Adrenal gland (tissue), 5 donors: ENCODE measurements at regions not wholly inside any gene's neighbourhood (a gene's known extent, or its start where the extent isn't known, plus 50 kb on each side); places are given as distances from the start of the nearest gene placed in this dataset.

Experiments used
- CTCF ChIP-seq, 6 experiments: fragments of 450-650 bp in 4 of 6; fragments of 200-600 bp in 2 of 6; sonication (generic) in 1 of 6; IDR thresholded peaks; 1 replicate in 5 of 6; 2 replicates in 1 of 6; pipeline versions ENCODE4 v1.5.1 to v1.8.0; 2016 to 2021; ENCODE audit warnings: antibody characterized with exemption in 6 of 6, mild to moderate bottlenecking in 2 of 6, moderate library complexity in 1 of 6
- POLR2A ChIP-seq, 2 donors: fragments of 450-650 bp; IDR thresholded peaks; one replicate each; pipeline ENCODE4 v1.6.1; 2017; ENCODE audit warnings: antibody characterized with exemption in 2 of 2, mild to moderate bottlenecking in 2 of 2, moderate library complexity in 1 of 2
- donor health status: DM: no; HTN: no; CAD: no.

- TF ChIP-seq CTCF (IDR thresholded peaks at IDR 0.05) (no peak), POLR2A (IDR thresholded peaks at IDR 0.05) (no peak)
These were observed 287.0 kb upstream of the CHD6 start for GRCh38 chr20:41905199-41905598.
